K562 (cell line): ENCODE measurements at regions not wholly inside any gene's neighbourhood (a gene's known extent, or its start where the extent isn't known, plus 50 kb on each side); places are given as distances from the start of the nearest gene placed in this dataset.

Experiments used
- ATAC-seq: fragments of 200-7000 bp; cut with Tn5 transposase; 3 replicates; pipeline ENCODE4 v1.9.1; 2020; ENCODE audit warnings: moderate library complexity
- BruUV-seq: library from RNA; stranded (reverse); fragments of 400-500 nt; replicated peaks from 2 replicates; lab custom pipeline; 2021; lab: Mats Ljungman, UMichigan
- CTCF ChIA-PET: fragments of 300-600 bp; formaldehyde crosslinking; extraction: SDS; loops from one replicate; lab custom pipeline; 2021; ENCODE audit warnings: low intra/inter-chr PET ratio; lab: Yijun Ruan, JAX
- POLR2A ChIA-PET: fragments of 300-600, 350-650 bp; sonication (Branson Sonifier 250); formaldehyde crosslinking; extraction: SDS; loops from one replicate; lab custom pipeline; 2021; ENCODE audit warnings: antibody characterized with exemption, inconsistent platforms; lab: Yijun Ruan, JAX
- DNase-seq, 4 experiments: peaks; one replicate each; pipeline versions ENCODE4 v3.0.0 to v3.0.0-alpha.2; 2011 to 2018; ENCODE audit warnings: low spot score in 3 of 4, mixed read lengths in 3 of 4; ENCODE audit errors: extremely low read depth in 1 of 4
- FAIRE-seq: peaks from 2 replicates; lab custom pipeline; 2011; peaks lifted over from hg19 to GRCh38; lab: Jason Lieb, UNC
- H2AFZ ChIP-seq: 2 replicates; pipeline ENCODE4 v1.6.0; 2011; ENCODE audit warnings: low read depth, low read length, control low read depth, inconsistent platforms
- H3K27ac ChIP-seq: fragments of 200-600 bp; 3 replicates; pipeline ENCODE4 v1.8.0; 2011; ENCODE audit warnings: low read depth, mild to moderate bottlenecking, control low read depth, inconsistent platforms, low read length, moderate library complexity, mixed read lengths; ENCODE audit errors: extremely low read depth
- H3K27me3 ChIP-seq, 2 experiments: fragments of 300-600 bp in 1 of 2; 2 replicates in 1 of 2; 3 replicates in 1 of 2; pipeline versions ENCODE4 v1.6.0 to v1.8.0; 2011; ENCODE audit warnings: inconsistent platforms in 2 of 2, low read length in 2 of 2, mild to moderate bottlenecking in 1 of 2, mixed read lengths in 1 of 2, moderate library complexity in 1 of 2; ENCODE audit not compliant: control insufficient read depth in 2 of 2, insufficient read depth in 2 of 2
- H3K36me3 ChIP-seq: fragments of 300-600 bp; 3 replicates; pipeline ENCODE4 v1.8.0; 2011; ENCODE audit warnings: mild to moderate bottlenecking, low read length, inconsistent platforms; ENCODE audit not compliant: control insufficient read depth, insufficient read depth
- H3K4me1 ChIP-seq, 2 experiments: fragments of 200-600 bp in 1 of 2; replicated peaks in 1 of 2; 2 replicates in 1 of 2; 3 replicates in 1 of 2; pipeline versions ENCODE4 v1.5.1 to v1.8.0; 2011; ENCODE audit warnings: inconsistent platforms in 2 of 2, low read length in 2 of 2, mild to moderate bottlenecking in 1 of 2, mixed read lengths in 1 of 2, moderate library complexity in 1 of 2; ENCODE audit not compliant: control insufficient read depth in 2 of 2, insufficient read depth in 2 of 2
- H3K4me2 ChIP-seq: 2 replicates; pipeline ENCODE4 v1.6.1; 2011; ENCODE audit warnings: low read length, control low read depth, inconsistent platforms, mixed read lengths; ENCODE audit not compliant: insufficient read depth
- H3K4me3 ChIP-seq: fragments of 200-600 bp; sonication (generic), shearing (Covaris generic); 2 replicates; pipeline ENCODE4 v1.5.1; 2016; ENCODE audit warnings: control low read depth, inconsistent platforms
- H3K79me2 ChIP-seq: fragments of 200-600 bp; 3 replicates; pipeline ENCODE4 v1.8.0; 2011; ENCODE audit warnings: low read length, inconsistent platforms; ENCODE audit not compliant: control insufficient read depth, insufficient read depth
- H3K9ac ChIP-seq, 2 experiments: 2 replicates each; pipeline versions ENCODE4 v1.6.0 to v1.6.1; 2011; ENCODE audit warnings: low read depth in 2 of 2, low read length in 2 of 2, control low read depth in 1 of 2, inconsistent platforms in 1 of 2, mild to moderate bottlenecking in 1 of 2, mixed read lengths in 1 of 2; ENCODE audit not compliant: insufficient read depth in 1 of 2
- H3K9me1 ChIP-seq: one replicate; pipeline ENCODE4 v1.6.0; 2011; ENCODE audit warnings: inconsistent platforms, mild to moderate bottlenecking, low read length, moderate library complexity; ENCODE audit not compliant: control insufficient read depth, insufficient read depth
- H3K9me3 ChIP-seq: replicated peaks from 2 replicates; pipeline ENCODE4 v1.5.1; 2011; ENCODE audit warnings: low read depth, low read length, inconsistent platforms; ENCODE audit not compliant: control insufficient read depth, insufficient read depth
- H4K20me1 ChIP-seq: replicated peaks from 2 replicates; pipeline ENCODE4 v1.6.1; 2011; ENCODE audit warnings: low read length, inconsistent platforms, mixed read lengths; ENCODE audit not compliant: control insufficient read depth, insufficient read depth
- KHSRP ChIP-seq: fragments of 450-650 bp; IDR thresholded peaks from 2 replicates; pipeline ENCODE4 v1.6.1; 2017
- MCM5 ChIP-seq: fragments of 450-650 bp; IDR thresholded peaks from 2 replicates; pipeline ENCODE4 v1.6.1; 2016; ENCODE audit warnings: low read depth
- POLR2AphosphoS5 ChIP-seq: IDR thresholded peaks from 2 replicates; pipeline ENCODE4 v1.6.1; 2011; ENCODE audit warnings: mild to moderate bottlenecking, low read depth, low read length, moderate library complexity; ENCODE audit not compliant: control insufficient read depth, insufficient read depth
- REST ChIP-seq, 2 experiments: fragments of 450-650 bp; formaldehyde crosslinking in 1 of 2; IDR thresholded peaks; 2 replicates each; pipeline versions ENCODE4 v1.4.0 to v1.6.1; 2014 to 2020; ENCODE audit warnings: mild to moderate bottlenecking in 2 of 2, borderline replicate concordance in 1 of 2, low read depth in 1 of 2
- SRSF3 ChIP-seq: fragments of 200-400 bp; formaldehyde crosslinking; IDR thresholded peaks from 2 replicates; pipeline ENCODE4 v1.6.1; 2016; ENCODE audit warnings: mild to moderate bottlenecking, low read length, moderate library complexity; ENCODE audit not compliant: insufficient read depth
- SRSF9 ChIP-seq: fragments of 200-400 bp; formaldehyde crosslinking; IDR thresholded peaks from 2 replicates; pipeline ENCODE4 v1.6.1; 2017; ENCODE audit warnings: low read depth, low read length, borderline replicate concordance
- in situ Hi-C: fragments of 300-500 bp; cut with MboI; formaldehyde crosslinking; loops from 4 replicates; pipeline ENCODE4 v1.15.0; 2018; ENCODE audit warnings: inconsistent platforms, mixed read lengths
- intact Hi-C: fragments of 100-400 bp; cut with micrococcal nuclease; formaldehyde crosslinking; loops from 2 replicates; pipeline ENCODE4 v1.14.2; 2022

- H3K27me3 ChIP-seq, result no peaks in the 10 kb centered on the region
- H3K9me3 ChIP-seq, result no peaks in the 10 kb centered on the region
- no peak for ATAC-seq
- no TSS peak for BruUV-seq
- no peaks in the 10 kb centered on the region for H4K20me1 ChIP-seq
- no peak overlapping the region for H3K4me2 ChIP-seq
- DNase-seq, result no peak
- ChIA-PET POLR2A (no interaction called here), CTCF (no interaction called here)
- no peak for FAIRE-seq
- in situ Hi-C loops, result no loop called here
- H3K4me3 ChIP-seq, result no peak overlapping the region
- H3K4me1 ChIP-seq, result no peaks in the 10 kb centered on the region
- no peak overlapping the region for H3K9ac ChIP-seq
- no peaks in the 10 kb centered on the region for H3K9me1 ChIP-seq
- H2AFZ ChIP-seq, result no peak overlapping the region
- no peaks in the 10 kb centered on the region for H3K79me2 ChIP-seq
- intact Hi-C loops, result no loop called here
- no peak overlapping the region for H3K27ac ChIP-seq
- H3K36me3 ChIP-seq, result no peaks in the 10 kb centered on the region
- TF ChIP-seq POLR2AphosphoS5 (no peak), REST (IDR thresholded peaks at IDR 0.05; ENCODE audit: borderline replicate concordance) (no peak), REST (CRISPR knock-in tag; IDR thresholded peaks at IDR 0.05; ENCODE audit: low read depth) (no peak), MCM5 (no peak), SRSF3 (no peak), SRSF9 (no peak), KHSRP (no peak)
Measured at GRCh38 chr10:106500925-106501525, 663.5 kb downstream of the SORCS1 start.
